Activated CD8-positive, alpha-beta memory T cell treated with anti-CD3 and anti-CD28 coated beads, Interleukin-2, amount 50 U/mL, for 24 hours (primary cell): ENCODE measurements at regions not wholly inside any gene's neighbourhood (a gene's known extent, or its start where the extent isn't known, plus 50 kb on each side); places are given as distances from the start of the nearest gene placed in this dataset.
"Not testable (repeated sequence)": the region's sequence is repeated elsewhere in the genome, so short reads cannot be mapped to it uniquely, and the experiment has no call there.

ENCODE experiments used
- DNase-seq: peaks from one replicate; pipeline ENCODE4 v3.0.0-alpha.2; 2020; ENCODE audit errors: extremely low read depth

GRCh38 chr2:234374736-234375135 is 122.1 kb downstream of the ARL4C start:
- no peak for DNase-seq

- no peak for DNase-seq
Measured at GRCh38 chr2:234374150-234374508, 122.8 kb downstream of the ARL4C start.

- no peak for DNase-seq
Measured at GRCh38 chr2:234373481-234374149, 123.3 kb downstream of the ARL4C start.

GRCh38 chr2:234373060-234373459 is 123.8 kb downstream of the ARL4C start:
- DNase-seq = no peak

GRCh38 chr2:234372506-234372905 is 124.4 kb downstream of the ARL4C start:
- no peak for DNase-seq

- DNase-seq = no peak
Measured at GRCh38 chr2:234368861-234369261, 128.0 kb downstream of the ARL4C start.

- no peak for DNase-seq
Measured at GRCh38 chr2:234366891-234367290, 130.0 kb downstream of the ARL4C start.

GRCh38 chr2:234364661-234365060 is 132.2 kb downstream of the ARL4C start:
- DNase-seq = no peak

- DNase-seq = no peak
Measured at GRCh38 chr2:234363647-234364294, 133.1 kb downstream of the ARL4C start.

GRCh38 chr2:234363011-234363487 is 133.8 kb downstream of the ARL4C start:
- DNase-seq = no peak

- not testable (repeated sequence) for DNase-seq
Measured at GRCh38 chr2:234360313-234360975, 136.4 kb downstream of the ARL4C start.

- DNase-seq = no peak
Measured at GRCh38 chr2:234357666-234358065, 139.2 kb downstream of the ARL4C start.

GRCh38 chr2:234355808-234356365 is 141.0 kb downstream of the ARL4C start:
- DNase-seq = no peak

- DNase-seq = no peak
Measured at GRCh38 chr2:234355021-234355720, 141.7 kb downstream of the ARL4C start.

GRCh38 chr2:234352270-234352669 is 144.6 kb downstream of the ARL4C start:
- no peak for DNase-seq

GRCh38 chr2:234351866-234352265 is 145.0 kb downstream of the ARL4C start:
- not testable (repeated sequence) for DNase-seq

GRCh38 chr2:234348081-234348480 is 148.8 kb downstream of the ARL4C start:
- no peak for DNase-seq

- DNase-seq = no peak
Measured at GRCh38 chr2:234345921-234346320, 151.0 kb downstream of the ARL4C start.

GRCh38 chr2:234344012-234344411 is 152.9 kb downstream of the ARL4C start:
- no peak for DNase-seq

- DNase-seq = no peak
Measured at GRCh38 chr2:234343372-234343771, 153.5 kb downstream of the ARL4C start.

- no peak for DNase-seq
Measured at GRCh38 chr2:234341306-234341985, 155.4 kb downstream of the ARL4C start.
